Tibial artery (tissue), 4 donors: ENCODE measurements at regions not wholly inside any gene's neighbourhood (a gene's known extent, or its start where the extent isn't known, plus 50 kb on each side); places are given as distances from the start of the nearest gene placed in this dataset.
A peak's percentile ranks its signal among the peaks of the same experiment; 100 is the strongest.
"Not testable (repeated sequence)": the region's sequence is repeated elsewhere in the genome, so short reads cannot be mapped to it uniquely, and the experiment has no call there.

Experiments
- DNase-seq, 2 donors: peaks; one replicate each; pipeline ENCODE4 v3.0.0-alpha.2; 2019
- H3K27ac ChIP-seq, 2 donors: fragments of 200-600 bp; sonication (generic) in 1 of 2; 1 replicate in 1 of 2; 2 replicates in 1 of 2; pipeline ENCODE4 v1.5.1; 2018 to 2019; ENCODE audit warnings: mild to moderate bottlenecking in 1 of 2
- H3K27me3 ChIP-seq, 2 donors: fragments of 200-600 bp; sonication (generic) in 1 of 2; one replicate each; pipeline versions ENCODE4 v1.5.1 to v1.6.0; 2016 to 2019
- H3K36me3 ChIP-seq, 3 donors: fragments of 200-600 bp; sonication (generic) in 2 of 3; one replicate each; pipeline ENCODE4 v1.5.1; 2016 to 2019; ENCODE audit warnings: mild to moderate bottlenecking in 2 of 3
- H3K4me1 ChIP-seq, 4 donors: fragments of 200-600 bp; sonication (generic) in 2 of 4; 1 replicate in 3 of 4; 2 replicates in 1 of 4; pipeline ENCODE4 v1.5.1; 2016 to 2019
- H3K4me3 ChIP-seq, 2 donors: fragments of 200-600 bp; sonication (generic) in 1 of 2; 1 replicate in 1 of 2; 2 replicates in 1 of 2; pipeline ENCODE4 v1.5.1; 2018 to 2019; ENCODE audit warnings: mild to moderate bottlenecking in 2 of 2
- H3K9me3 ChIP-seq, 3 donors: fragments of 200-600 bp; sonication (generic) in 1 of 3; one replicate each; pipeline ENCODE4 v1.5.1; 2016 to 2019
- CTCF ChIP-seq, 2 experiments: fragments of 200-600 bp in 1 of 2; fragments of 450-650 bp in 1 of 2; IDR thresholded peaks; one replicate each; pipeline ENCODE4 v1.5.1; 2017 to 2019; ENCODE audit warnings: antibody characterized with exemption in 2 of 2, mild to moderate bottlenecking in 1 of 2, moderate library complexity in 1 of 2
- intact Hi-C: fragments of 100-400 bp; cut with DNase I; formaldehyde crosslinking; loops from one replicate; pipeline ENCODE4 v1.15.0; 2023; ENCODE audit warnings: low total_unique reads

GRCh38 chr12:92061061-92061460, 84.6 kb downstream of the BTG1 start:
- intact Hi-C loops = no loop called here

GRCh38 chr12:92059960-92060359, 85.7 kb downstream of the BTG1 start:
- Histone ChIP-seq H3K27ac (peak overlapping the region; percentile 52 to 53), H3K4me3 (no peak overlapping the region)
- intact Hi-C loops = no loop called here

More at GRCh38 chr12:92061061-92061460, 84.6 kb downstream of the BTG1 start:
- TF ChIP-seq CTCF (IDR thresholded peaks at IDR 0.05) = no peak
- Histone ChIP-seq H3K4me1 (peaks cover 0 to 39% (median 18%) of the 10 kb centered on the region in 4 donors), H3K9me3 (no peaks in the 10 kb centered on the region), H3K27me3 (no peaks in the 10 kb centered on the region), H3K4me3 (no peak overlapping the region), H3K36me3 (no peaks in the 10 kb centered on the region), H3K27ac (peak overlapping the region; percentile 35 to 53)
- no peak for DNase-seq

GRCh38 chr12:92058664-92059063, 87.0 kb downstream of the BTG1 start:
- no peak for TF ChIP-seq CTCF (IDR thresholded peaks at IDR 0.05)
- intact Hi-C loops = no loop called here
- Histone ChIP-seq H3K36me3 (no peaks in the 10 kb centered on the region), H3K4me3 (no peak overlapping the region), H3K27ac (no peak overlapping the region), H3K9me3 (no peaks in the 10 kb centered on the region), H3K4me1 (peaks cover 0 to 22% (median 16%) of the 10 kb centered on the region in 4 donors), H3K27me3 (no peaks in the 10 kb centered on the region)
- DNase-seq = no peak

More at GRCh38 chr12:92059960-92060359, 85.7 kb downstream of the BTG1 start:
- Histone ChIP-seq H3K27me3 (no peaks in the 10 kb centered on the region), H3K4me1 (peaks cover 0 to 31% (median 16%) of the 10 kb centered on the region in 4 donors), H3K9me3 (no peaks in the 10 kb centered on the region), H3K36me3 (no peaks in the 10 kb centered on the region)
- TF ChIP-seq CTCF (IDR thresholded peaks at IDR 0.05) = no peak
- DNase-seq = no peak

- H3K27ac ChIP-seq, H3K4me3 ChIP-seq, H3K36me3 ChIP-seq, H3K9me3 ChIP-seq, H3K27me3 ChIP-seq, DNase-seq, intact Hi-C loops: not testable (repeated sequence)
- H3K4me1 ChIP-seq = peaks cover 0 to 22% (median 16%) of the 10 kb centered on the region in 4 donors
Observed at GRCh38 chr12:92056756-92057155, 88.9 kb downstream of the BTG1 start.

- intact Hi-C loops = no loop called here
- TF ChIP-seq CTCF (IDR thresholded peaks at IDR 0.05) = no peak
- no peaks in the 10 kb centered on the region for H3K36me3 ChIP-seq
- no peaks in the 10 kb centered on the region for H3K9me3 ChIP-seq
- H3K27me3 ChIP-seq = no peaks in the 10 kb centered on the region
- no peak overlapping the region for H3K4me3 ChIP-seq
- no peak overlapping the region for H3K27ac ChIP-seq
- DNase-seq = no peak
- H3K4me1 ChIP-seq = peaks cover 0 to 22% (median 16%) of the 10 kb centered on the region in 4 donors
Observed at GRCh38 chr12:92056290-92056689, 89.4 kb downstream of the BTG1 start.

GRCh38 chr12:92055877-92056276, 89.8 kb downstream of the BTG1 start:
- no peak for DNase-seq
- intact Hi-C loops = no loop called here
- Histone ChIP-seq H3K27me3 (no peaks in the 10 kb centered on the region), H3K27ac (no peak overlapping the region), H3K36me3 (no peaks in the 10 kb centered on the region), H3K4me1 (peaks cover 0 to 18% (median 12%) of the 10 kb centered on the region in 4 donors), H3K9me3 (no peaks in the 10 kb centered on the region), H3K4me3 (no peak overlapping the region)
- no peak for TF ChIP-seq CTCF (IDR thresholded peaks at IDR 0.05)
